ENCODE measurements at regions not wholly inside any gene's neighbourhood (a gene's known extent, or its start where the extent isn't known, plus 50 kb on each side); places are given as distances from the start of the nearest gene placed in this dataset.

GRCh38 chr4:179797738-179798137 lies 2355.5 kb upstream of the AGA start:
- TF ChIP-seq NR0B2 (CRISPR knock-in tag; IDR thresholded peaks at IDR 0.05) (no peak), MZF1 (CRISPR knock-in tag; IDR thresholded peaks at IDR 0.05; ENCODE audit: borderline replicate concordance) (no peak), DPF2 (CRISPR knock-in tag; IDR thresholded peaks at IDR 0.05; ENCODE audit: borderline replicate concordance, low read depth) (no peak), REST (IDR thresholded peaks at IDR 0.05; ENCODE audit: borderline replicate concordance in 1 of 2, low read depth in 1 of 2, low read length in 2 of 2) (no peak), CBX2 (IDR thresholded peaks at IDR 0.05; ENCODE audit: low read depth, low read length) (no peak), CBX2 (CRISPR knock-in tag; IDR thresholded peaks at IDR 0.05; ENCODE audit: low read depth) (no peak), TCF7L2 (IDR thresholded peaks at IDR 0.05; ENCODE audit: low read depth, low read length) (no peak), ZGPAT (CRISPR knock-in tag; IDR thresholded peaks at IDR 0.05) (no peak), CTCF (CRISPR knock-in tag; IDR thresholded peaks at IDR 0.05) (no peak), YY1 (IDR thresholded peaks at IDR 0.05; ENCODE audit: insufficient read depth, insufficient replicate concordance, low read depth, low read length) (no peak), LCORL (IDR thresholded peaks at IDR 0.05) (no peak), LCORL (CRISPR knock-in tag; IDR thresholded peaks at IDR 0.05) (no peak), SMAD1 (CRISPR knock-in tag; IDR thresholded peaks at IDR 0.05; ENCODE audit: borderline replicate concordance, low read depth) (no peak), CBFB (CRISPR knock-in tag; IDR thresholded peaks at IDR 0.05) (no peak), RAD21 (CRISPR knock-in tag; IDR thresholded peaks at IDR 0.05) (no peak), SIN3A (IDR thresholded peaks at IDR 0.05; ENCODE audit: borderline replicate concordance, low read depth, low read length) (no peak)

Measured in HepG2 (cell line).